ENCODE measurements at regions not wholly inside any gene's neighbourhood (a gene's known extent, or its start where the extent isn't known, plus 50 kb on each side); places are given as distances from the start of the nearest gene placed in this dataset.

DNA sequence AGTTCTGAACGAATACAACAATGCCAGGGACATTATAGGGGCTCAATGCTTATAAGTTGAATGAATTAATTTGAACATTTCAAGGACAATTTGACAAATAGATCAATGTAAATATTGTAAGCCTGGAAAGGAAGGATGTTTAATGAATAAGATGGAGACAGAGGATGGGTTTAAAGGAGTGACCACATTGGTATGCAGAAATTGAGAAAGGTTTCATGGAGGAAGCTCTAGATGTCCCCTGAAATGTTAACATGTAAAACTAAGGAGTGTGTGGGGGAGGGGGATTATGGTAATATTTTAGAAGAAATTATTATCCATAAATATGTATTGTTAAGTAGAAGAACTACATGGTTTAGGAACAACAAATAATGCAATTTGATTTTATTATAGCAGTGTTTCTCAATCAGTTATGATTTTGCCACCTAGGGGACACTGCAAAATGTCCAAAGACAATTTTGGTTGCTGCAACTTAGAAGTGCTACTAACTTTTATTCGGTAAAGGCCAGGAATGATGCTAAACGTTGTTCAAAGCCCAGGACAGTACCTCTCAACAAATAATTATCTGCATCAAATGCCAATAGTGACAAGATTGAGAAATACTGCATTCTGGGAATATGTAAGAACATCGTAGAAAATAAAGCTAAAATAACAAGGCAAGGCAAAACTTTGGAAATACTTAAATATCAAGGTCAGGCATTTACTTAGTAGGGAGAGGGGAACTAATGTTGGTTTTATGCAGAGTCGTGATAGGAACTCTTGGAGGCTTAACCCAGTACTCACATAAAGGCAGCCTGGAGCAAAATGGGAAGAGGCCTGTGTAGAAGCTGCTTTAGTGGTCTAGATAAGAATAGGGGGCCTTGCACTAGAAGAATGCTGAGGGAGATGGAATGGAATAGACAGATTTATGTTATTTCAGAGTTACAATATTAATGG lies 686.9 kb upstream of the CITED2 start:
- TF ChIP-seq SMC3 (conservative IDR thresholded peaks at IDR 0.05; ENCODE audit: poor library complexity): no peak
- no peak for TF ChIP-seq CTCF (IDR thresholded peaks at IDR 0.05; ENCODE audit: poor library complexity, severe bottlenecking)
- no peak for TF ChIP-seq TAF1 (IDR thresholded peaks at IDR 0.05; ENCODE audit: low read depth)
- no peak for TF ChIP-seq RAD21 (conservative IDR thresholded peaks at IDR 0.05)
- TF ChIP-seq EZH2 (IDR thresholded peaks at IDR 0.05; ENCODE audit: borderline replicate concordance, insufficient read depth, low read length, poor library complexity, severe bottlenecking): no peak
- TF ChIP-seq POLR2AphosphoS5 (IDR thresholded peaks at IDR 0.05): no peak

Data from neural cell (in vitro differentiated cells).